Peyer's patch (tissue), 4 donors: ENCODE measurements at regions not wholly inside any gene's neighbourhood (a gene's known extent, or its start where the extent isn't known, plus 50 kb on each side); places are given as distances from the start of the nearest gene placed in this dataset.
A peak's percentile ranks its signal among the peaks of the same experiment; 100 is the strongest.

Experiments used
- DNase-seq, 3 donors: peaks; one replicate each; pipeline ENCODE4 v3.0.0-alpha.2; 2017 to 2019
- H3K27ac ChIP-seq, 4 donors: fragments of 200-600 bp; sonication (generic); one replicate each; pipeline ENCODE4 v1.5.1; 2016 to 2019
- H3K27me3 ChIP-seq, 2 donors: fragments of 200-600 bp; sonication (generic); one replicate each; pipeline ENCODE4 v1.5.1; 2019
- H3K36me3 ChIP-seq, 3 donors: fragments of 200-600 bp; sonication (generic); one replicate each; pipeline ENCODE4 v1.5.1; 2016 to 2019
- H3K4me1 ChIP-seq, 4 donors: fragments of 200-600 bp; sonication (generic); one replicate each; pipeline ENCODE4 v1.5.1; 2016 to 2019
- H3K4me3 ChIP-seq, 4 donors: fragments of 200-600 bp; sonication (generic); 1 replicate in 3 of 4; 2 replicates in 1 of 4; pipeline ENCODE4 v1.5.1; 2016 to 2019; ENCODE audit warnings: mild to moderate bottlenecking in 1 of 4
- H3K9me3 ChIP-seq, 4 donors: fragments of 200-600 bp; sonication (generic); one replicate each; pipeline ENCODE4 v1.5.1; 2016 to 2019; ENCODE audit warnings: mild to moderate bottlenecking in 1 of 4
- CTCF ChIP-seq, 6 experiments: fragments of 450-650 bp in 4 of 6; fragments of 200-600 bp in 2 of 6; sonication (generic) in 1 of 6; IDR thresholded peaks; one replicate each; pipeline ENCODE4 v1.5.1; 2017 to 2019; ENCODE audit warnings: antibody characterized with exemption in 6 of 6, mild to moderate bottlenecking in 3 of 6, moderate library complexity in 1 of 6
- POLR2A ChIP-seq, 2 donors: fragments of 450-650 bp; IDR thresholded peaks; one replicate each; pipeline ENCODE4 v1.5.1; 2017; ENCODE audit warnings: antibody characterized with exemption in 2 of 2, mild to moderate bottlenecking in 2 of 2, moderate library complexity in 2 of 2

- H3K4me1 ChIP-seq: no peaks in the 10 kb centered on the region
- H3K27ac ChIP-seq: no peak overlapping the region
- H3K27me3 ChIP-seq: no peaks in the 10 kb centered on the region
- no peaks in the 10 kb centered on the region for H3K9me3 ChIP-seq
- H3K4me3 ChIP-seq: no peak overlapping the region
- no peak for DNase-seq
- TF ChIP-seq POLR2A (IDR thresholded peaks at IDR 0.05) (no peak), CTCF (IDR thresholded peaks at IDR 0.05) (no peak)
- H3K36me3 ChIP-seq: no peaks in the 10 kb centered on the region
Observed at GRCh38 chr13:109468123-109468522, 318.3 kb downstream of the IRS2 start.

- Histone ChIP-seq H3K36me3 (no peaks in the 10 kb centered on the region), H3K4me3 (no peak overlapping the region), H3K4me1 (no peaks in the 10 kb centered on the region), H3K27ac (no peak overlapping the region), H3K9me3 (no peaks in the 10 kb centered on the region), H3K27me3 (no peaks in the 10 kb centered on the region)
- TF ChIP-seq CTCF (IDR thresholded peaks at IDR 0.05): no peak
- no peak for TF ChIP-seq POLR2A (IDR thresholded peaks at IDR 0.05)
- no peak for DNase-seq
Observed at GRCh38 chr13:109465148-109465547, 321.2 kb downstream of the IRS2 start.

GRCh38 chr13:109454167-109454917 is 332.0 kb downstream of the IRS2 start:
- no peaks in the 10 kb centered on the region for H3K27me3 ChIP-seq
- no peak overlapping the region for H3K4me3 ChIP-seq
- H3K9me3 ChIP-seq: no peaks in the 10 kb centered on the region
- H3K27ac ChIP-seq: peak overlapping the region in 1 of 4 donors; percentile 41
- DNase-seq: no peak
- no peaks in the 10 kb centered on the region for H3K36me3 ChIP-seq
- H3K4me1 ChIP-seq: no peaks in the 10 kb centered on the region
- TF ChIP-seq CTCF (IDR thresholded peaks at IDR 0.05) (no peak), POLR2A (IDR thresholded peaks at IDR 0.05) (no peak)

GRCh38 chr13:109451726-109452125 is 334.7 kb downstream of the IRS2 start:
- no peak overlapping the region for H3K4me3 ChIP-seq
- H3K27me3 ChIP-seq: no peaks in the 10 kb centered on the region
- TF ChIP-seq POLR2A (IDR thresholded peaks at IDR 0.05) (no peak), CTCF (IDR thresholded peaks at IDR 0.05) (no peak)
- H3K27ac ChIP-seq: no peak overlapping the region
- DNase-seq: no peak
- no peaks in the 10 kb centered on the region for H3K4me1 ChIP-seq
- H3K9me3 ChIP-seq: no peaks in the 10 kb centered on the region
- no peaks in the 10 kb centered on the region for H3K36me3 ChIP-seq

GRCh38 chr13:109448629-109449028 is 337.8 kb downstream of the IRS2 start:
- no peak for DNase-seq
- TF ChIP-seq POLR2A (IDR thresholded peaks at IDR 0.05) (no peak), CTCF (IDR thresholded peaks at IDR 0.05) (no peak)
- Histone ChIP-seq H3K27ac (no peak overlapping the region), H3K4me1 (no peaks in the 10 kb centered on the region), H3K4me3 (no peak overlapping the region), H3K36me3 (no peaks in the 10 kb centered on the region), H3K9me3 (no peaks in the 10 kb centered on the region), H3K27me3 (no peaks in the 10 kb centered on the region)
